NCI-H2227 (cell line): ENCODE measurements at regions not wholly inside any gene's neighbourhood (a gene's known extent, or its start where the extent isn't known, plus 50 kb on each side); places are given as distances from the start of the nearest gene placed in this dataset.

ENCODE experiments used
- DNase-seq: peaks from one replicate; lab custom pipeline; 2025; ENCODE audit not compliant: unreplicated experiment; lab: John Stamatoyannopoulos, UW

GRCh38 chr7:156458011-156458410 lies 182.6 kb upstream of the RNF32 start:
- no peak for DNase-seq

GRCh38 chr7:156456503-156457115 lies 184.0 kb upstream of the RNF32 start:
- no peak for DNase-seq

- DNase-seq: no peak
These were observed 184.5 kb upstream of the RNF32 start for GRCh38 chr7:156456032-156456431.

DNA sequence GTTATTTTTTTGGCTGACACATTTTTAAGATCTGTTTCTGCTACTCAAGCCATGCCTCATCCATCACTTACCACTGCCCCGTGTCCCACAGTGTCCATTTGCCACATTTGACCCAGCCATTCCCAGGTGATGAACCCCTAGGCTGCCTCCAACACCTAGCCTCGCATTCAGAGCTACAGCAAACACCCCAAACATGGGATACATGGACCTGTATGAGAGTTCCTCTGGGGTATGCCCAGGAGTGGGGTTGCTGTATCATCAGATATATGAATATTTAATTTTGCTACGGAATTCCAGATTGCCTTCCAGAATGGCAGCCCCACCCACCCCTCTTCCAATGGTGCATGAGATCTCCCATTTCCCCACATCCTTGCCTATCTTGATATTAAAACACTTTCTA lies 190.1 kb upstream of the RNF32 start:
- no peak for DNase-seq

GRCh38 chr7:156448918-156449317 lies 191.7 kb upstream of the RNF32 start:
- DNase-seq: no peak

- DNase-seq: no peak
These were observed 193.6 kb upstream of the RNF32 start for GRCh38 chr7:156446990-156447389.

- no peak for DNase-seq
These were observed 194.4 kb upstream of the RNF32 start for GRCh38 chr7:156445997-156446761.

DNA sequence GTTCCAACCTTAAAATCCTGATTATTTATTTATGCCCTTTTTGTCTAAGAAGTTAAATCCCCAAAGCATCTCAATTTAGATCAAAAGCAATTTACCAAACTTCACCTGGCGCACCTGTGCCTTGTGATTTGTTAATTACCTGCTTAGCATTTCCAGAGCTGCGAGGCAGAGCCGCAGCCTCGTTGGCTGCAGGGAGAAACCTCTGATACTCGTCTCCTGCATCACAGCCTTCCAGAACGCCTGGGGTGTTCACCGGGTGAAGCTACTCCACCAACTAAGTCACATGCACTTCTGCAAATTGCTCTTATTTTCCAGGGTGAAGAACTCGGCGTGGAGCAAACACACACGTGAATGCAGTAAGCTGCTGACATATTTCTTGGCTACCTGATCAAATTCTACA lies 198.1 kb upstream of the RNF32 start:
- DNase-seq: no peak

DNA sequence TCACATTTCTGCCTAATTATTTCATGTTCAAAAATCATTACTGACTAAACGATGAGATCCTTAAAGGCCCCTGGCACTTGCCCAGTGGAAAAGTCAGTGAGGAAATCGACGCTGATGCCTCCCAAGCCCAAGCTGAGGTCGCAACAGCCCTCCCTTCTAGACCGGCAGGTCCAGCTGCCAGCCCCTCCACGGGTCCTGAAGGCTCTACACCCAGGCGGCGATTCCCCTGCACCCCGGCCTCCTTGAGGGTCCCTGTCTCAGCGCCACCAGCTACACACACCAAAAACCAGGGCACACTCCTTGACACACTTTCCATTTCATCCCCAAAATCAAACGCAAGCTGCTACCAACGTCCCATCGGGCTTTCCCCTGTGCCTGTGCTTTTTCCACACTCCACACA lies 200.1 kb upstream of the RNF32 start:
- no peak for DNase-seq

GRCh38 chr7:156438011-156438410 lies 202.6 kb upstream of the RNF32 start:
- no peak for DNase-seq

DNA sequence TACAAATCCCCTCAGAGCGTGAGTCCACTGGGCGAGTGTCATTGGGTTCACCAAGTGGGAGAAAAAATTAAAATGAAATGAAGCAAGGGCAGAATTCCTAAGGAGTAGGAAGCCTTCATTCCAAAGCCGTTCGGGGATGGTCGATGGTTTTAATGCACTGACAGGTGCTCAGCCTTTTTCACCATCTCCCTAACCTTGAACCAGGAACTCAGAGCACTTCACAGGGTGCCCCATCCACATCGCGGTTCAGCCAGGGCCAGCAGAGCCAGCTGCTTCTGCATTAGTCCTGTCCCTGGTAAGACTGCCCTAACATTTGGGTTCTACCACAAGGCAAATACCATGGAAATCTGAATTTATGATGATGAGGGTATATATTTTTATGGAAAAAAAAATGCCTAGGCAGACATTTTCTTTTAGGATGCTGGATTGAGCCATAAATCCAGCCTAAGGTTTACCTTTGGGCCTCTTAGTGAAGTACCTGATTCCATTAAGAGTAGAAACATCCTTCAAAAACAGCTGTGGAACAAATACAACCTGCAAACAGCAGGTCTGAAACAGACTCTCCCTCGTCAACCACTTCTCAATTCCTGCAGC lies 203.5 kb upstream of the RNF32 start:
- no peak for DNase-seq

DNA sequence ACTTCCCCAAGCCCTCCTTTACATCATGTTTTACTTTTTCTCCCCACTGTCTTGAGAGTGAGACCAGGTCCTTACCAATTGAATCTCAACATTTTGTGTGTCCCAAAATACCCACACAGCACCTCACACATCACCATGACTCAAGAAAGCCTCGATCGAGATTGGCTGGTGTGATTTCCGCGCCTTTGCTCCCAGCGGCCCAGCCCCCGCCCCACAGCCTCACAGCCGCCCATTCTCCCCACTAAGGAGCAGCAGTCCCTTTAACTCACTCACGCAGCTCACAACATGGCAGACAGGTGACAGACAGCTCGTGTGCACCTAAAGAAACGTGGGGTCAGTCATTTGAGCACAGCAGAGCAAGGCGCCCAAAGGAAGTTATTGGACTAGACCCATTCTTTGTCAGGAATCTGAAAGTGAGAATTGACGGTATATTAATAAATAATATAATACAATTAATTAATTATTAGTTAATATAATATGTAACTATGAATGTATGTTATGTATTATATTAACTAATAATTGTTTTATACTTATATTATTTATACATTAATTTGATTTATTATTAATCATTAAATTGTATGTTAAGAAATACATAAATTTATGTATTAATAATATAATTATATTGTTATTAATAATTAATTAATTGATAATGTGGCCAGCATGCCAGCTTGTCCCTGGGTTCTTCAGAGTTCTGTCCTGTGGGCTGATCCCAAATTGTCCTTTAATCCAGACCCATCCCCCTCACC lies 204.9 kb upstream of the RNF32 start:
- DNase-seq: no peak

DNA sequence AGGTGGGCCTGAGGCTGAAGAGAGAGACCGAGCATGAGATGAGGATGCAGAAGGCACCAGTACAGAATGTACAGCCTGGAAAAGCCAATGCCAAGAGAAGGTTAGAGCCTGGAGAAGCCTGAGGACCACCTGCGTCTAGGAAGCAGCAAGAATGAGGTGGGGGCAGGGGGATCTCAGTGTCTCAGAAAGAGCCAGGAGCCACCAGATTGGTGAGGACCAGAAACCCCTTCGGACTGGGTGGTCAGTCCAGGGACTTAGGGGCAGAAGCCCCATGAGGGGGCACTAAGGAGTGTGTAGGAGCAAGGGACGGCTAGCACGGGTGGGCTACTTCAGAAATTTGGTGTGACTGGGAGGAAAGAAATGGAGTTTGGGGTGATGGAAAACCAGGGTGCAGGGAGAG lies 205.9 kb upstream of the RNF32 start:
- DNase-seq: no peak

DNA sequence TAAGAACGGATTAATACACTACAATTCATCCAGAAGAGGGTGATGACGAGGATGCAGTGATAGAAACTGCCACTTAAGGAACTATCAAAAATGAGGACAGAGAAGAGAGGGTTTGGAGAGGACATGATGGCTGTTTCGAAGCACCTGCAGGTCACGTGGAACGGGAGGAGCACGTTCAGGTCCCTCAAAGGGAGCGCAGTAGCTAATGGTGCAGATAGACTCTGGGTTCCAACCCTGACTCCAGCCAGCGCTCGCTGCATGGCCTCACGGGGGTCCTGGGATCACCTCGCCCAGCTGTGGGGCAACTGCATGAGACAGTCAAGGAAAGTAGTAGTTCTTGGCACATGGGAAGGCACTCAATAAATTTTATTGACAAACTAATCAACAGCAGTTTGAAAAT lies 208.6 kb upstream of the RNF32 start:
- no peak for DNase-seq

DNA sequence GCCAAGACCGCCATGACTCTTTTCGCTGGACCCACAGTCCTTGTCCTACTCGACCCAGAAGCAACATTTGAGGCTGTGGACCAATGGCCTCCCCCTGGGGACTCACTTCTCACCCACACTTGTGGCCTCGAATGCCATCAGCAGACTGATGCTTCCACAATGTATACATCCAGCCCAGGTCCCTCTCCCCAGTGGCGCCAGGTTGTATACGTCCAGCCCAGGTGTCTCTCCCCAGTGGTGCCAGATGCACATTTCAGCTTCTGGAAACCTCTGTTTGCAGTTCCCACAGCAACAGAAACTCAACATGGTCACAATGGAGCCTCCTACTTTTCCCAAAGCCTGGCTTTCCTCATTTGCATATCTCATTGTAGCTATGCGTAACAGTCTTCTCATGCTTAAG lies 210.5 kb upstream of the RNF32 start:
- no peak for DNase-seq

DNA sequence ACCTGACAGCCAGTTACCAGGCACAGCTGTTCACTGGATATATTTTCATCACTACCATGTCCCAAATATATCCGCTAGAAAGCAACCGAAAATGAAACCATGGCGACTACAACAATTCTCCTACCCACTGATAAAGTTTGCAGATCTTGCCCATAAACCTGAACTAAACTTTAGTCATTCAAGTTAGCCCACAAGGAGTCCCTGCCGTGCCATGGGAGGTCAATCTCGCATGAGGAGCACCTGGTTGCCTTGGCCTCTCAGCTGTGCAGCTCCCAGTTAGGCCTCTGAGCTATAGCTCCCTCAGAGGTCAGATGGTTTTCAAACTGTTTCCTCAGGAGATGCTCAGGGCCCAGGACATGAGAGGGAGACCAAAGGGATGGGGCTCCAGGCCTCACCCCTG lies 211.1 kb upstream of the RNF32 start:
- DNase-seq: no peak

GRCh38 chr7:156423876-156424275 lies 216.7 kb upstream of the RNF32 start:
- DNase-seq: no peak

DNA sequence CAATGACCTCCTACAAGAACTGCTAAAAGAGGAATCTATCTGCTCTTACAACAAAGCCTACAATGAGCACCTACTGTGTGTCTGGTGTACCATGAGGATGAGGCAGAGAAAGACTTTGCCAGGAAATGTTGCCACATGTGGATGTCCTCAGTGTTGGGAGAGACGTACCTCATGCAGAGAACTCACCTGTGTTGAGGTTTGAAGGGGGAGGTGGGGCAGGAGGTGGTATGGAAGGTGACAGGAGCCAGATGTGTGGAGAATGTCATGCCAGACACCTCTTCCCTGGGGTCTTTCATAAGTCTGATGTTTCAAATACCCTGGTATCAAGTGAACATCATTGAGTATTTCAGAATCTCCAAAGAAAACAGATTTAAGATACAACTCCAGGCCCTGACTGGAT lies 220.1 kb upstream of the RNF32 start:
- no peak for DNase-seq

GRCh38 chr7:156419782-156420181 lies 220.8 kb upstream of the RNF32 start:
- DNase-seq: no peak

DNA sequence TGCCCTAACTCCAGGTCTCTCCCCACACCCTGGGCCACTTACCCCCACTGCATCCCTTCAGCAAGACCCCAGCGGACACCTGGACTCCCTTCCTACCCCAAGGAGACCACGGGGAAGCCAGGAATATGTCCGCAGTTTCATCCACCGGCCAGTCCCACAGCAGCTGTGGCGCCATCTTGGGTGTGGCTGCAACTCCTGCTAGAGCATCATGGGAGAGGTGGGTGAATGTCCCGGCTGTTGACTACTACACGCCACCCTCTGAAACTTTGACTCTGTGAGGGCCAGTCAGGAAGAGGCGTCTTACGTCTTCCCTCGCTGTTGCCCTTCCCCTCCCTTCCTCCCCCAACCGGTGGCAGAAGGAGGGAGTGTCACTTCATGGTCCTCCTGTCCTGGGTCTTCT lies 238.3 kb upstream of the RNF32 start:
- DNase-seq: no peak

DNA sequence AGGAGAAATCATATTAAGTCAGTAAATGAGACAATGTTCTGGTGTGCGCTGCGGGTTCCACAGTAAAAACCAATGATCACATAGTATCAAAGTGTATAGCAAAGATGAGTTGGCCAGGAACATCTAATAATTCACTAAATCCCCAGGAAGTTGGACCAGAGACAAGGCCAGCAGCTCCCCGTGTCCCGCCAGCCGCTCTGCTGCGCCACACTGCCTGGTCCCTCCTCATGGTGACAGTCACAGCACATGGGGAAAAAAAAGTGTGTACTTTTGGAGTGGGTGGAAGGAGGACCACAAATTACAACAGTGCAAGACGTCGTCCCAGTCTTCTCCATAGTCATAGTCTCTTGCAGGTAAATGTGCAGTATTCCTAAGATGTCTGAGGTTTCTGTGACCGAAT lies 239.0 kb upstream of the RNF32 start:
- DNase-seq: no peak

GRCh38 chr7:156400046-156400445 lies 240.5 kb upstream of the RNF32 start:
- DNase-seq: no peak
